NCI-H2227 (cell line): ENCODE measurements at regions not wholly inside any gene's neighbourhood (a gene's known extent, or its start where the extent isn't known, plus 50 kb on each side); places are given as distances from the start of the nearest gene placed in this dataset.
A peak's percentile ranks its signal among the peaks of the same experiment; 100 is the strongest.

ENCODE experiments used
- DNase-seq: peaks from one replicate; lab custom pipeline; 2025; ENCODE audit not compliant: unreplicated experiment; lab: John Stamatoyannopoulos, UW

DNA sequence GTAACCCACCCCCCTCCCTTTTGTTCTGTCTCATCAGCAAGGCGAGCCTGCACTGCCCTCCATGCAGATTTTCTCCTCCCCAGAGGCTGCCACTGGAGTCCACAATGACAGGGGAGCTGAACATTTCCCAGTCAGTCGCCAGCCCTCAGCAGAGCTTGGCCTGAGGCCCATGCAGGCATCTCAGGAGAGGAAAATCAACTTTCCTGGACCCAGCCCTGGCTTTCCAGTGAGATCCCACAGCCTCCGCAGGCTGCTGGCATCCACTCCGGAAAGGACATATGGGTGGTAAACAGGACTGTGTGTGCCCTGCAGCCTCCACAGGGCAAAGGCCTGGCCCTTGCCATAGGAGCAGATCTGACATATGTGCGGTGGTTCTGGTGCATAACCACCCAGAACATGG lies 253.8 kb downstream of the TNS1 start:
- no peak for DNase-seq

GRCh38 chr2:217746808-217747207 lies 256.0 kb downstream of the TNS1 start:
- DNase-seq = no peak

GRCh38 chr2:217743966-217744761 lies 258.6 kb downstream of the TNS1 start:
- DNase-seq = no peak

- DNase-seq = no peak
These were observed 259.4 kb downstream of the TNS1 start for GRCh38 chr2:217743407-217743806.

- no peak for DNase-seq
These were observed 260.0 kb downstream of the TNS1 start for GRCh38 chr2:217742841-217743240.

GRCh38 chr2:217742276-217742675 lies 260.5 kb downstream of the TNS1 start:
- DNase-seq = no peak

GRCh38 chr2:217741381-217741955 lies 261.3 kb downstream of the TNS1 start:
- no peak for DNase-seq

- no peak for DNase-seq
These were observed 262.0 kb downstream of the TNS1 start for GRCh38 chr2:217740756-217741155.

- no peak for DNase-seq
These were observed 262.6 kb downstream of the TNS1 start for GRCh38 chr2:217740178-217740577.

GRCh38 chr2:217739741-217740140 lies 263.1 kb downstream of the TNS1 start:
- no peak for DNase-seq

- no peak for DNase-seq
These were observed 264.7 kb downstream of the TNS1 start for GRCh38 chr2:217738061-217738460.

DNA sequence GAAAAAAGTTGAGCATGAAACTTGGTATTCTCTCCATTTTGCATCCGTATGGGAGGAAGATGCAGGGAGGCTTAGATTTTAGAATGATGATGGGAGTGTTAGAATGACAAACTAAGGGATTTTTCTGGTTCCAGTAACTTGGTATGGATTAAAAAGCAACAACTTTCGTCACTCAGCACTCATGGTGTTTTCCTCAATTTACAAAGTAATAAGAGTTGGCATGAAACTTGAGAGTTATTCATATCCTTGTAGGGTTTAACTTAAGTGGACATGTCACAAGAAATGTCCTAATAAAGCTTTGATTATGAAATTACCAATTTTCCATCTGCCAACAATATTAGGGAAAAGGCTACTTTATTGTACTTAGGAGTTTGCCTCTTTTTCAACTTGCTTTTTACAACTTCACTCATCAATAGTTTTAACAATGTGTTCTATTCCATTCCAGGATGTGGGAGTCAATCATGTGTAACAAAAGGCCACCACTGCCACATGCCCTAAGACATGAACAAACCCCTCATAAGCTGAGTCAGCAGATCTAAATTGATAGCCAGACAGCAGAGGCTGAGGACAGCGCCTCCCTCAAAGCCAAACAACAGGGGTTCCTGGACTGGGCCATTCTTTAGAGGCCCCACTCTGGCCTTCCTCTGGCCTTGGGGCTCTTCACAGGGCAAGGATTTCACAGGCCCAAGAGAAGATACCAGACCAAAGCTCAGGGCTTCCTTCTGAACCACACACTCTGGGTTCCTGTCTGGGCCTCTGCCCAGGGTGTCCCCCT lies 265.8 kb downstream of the TNS1 start:
- DNase-seq = no peak

DNA sequence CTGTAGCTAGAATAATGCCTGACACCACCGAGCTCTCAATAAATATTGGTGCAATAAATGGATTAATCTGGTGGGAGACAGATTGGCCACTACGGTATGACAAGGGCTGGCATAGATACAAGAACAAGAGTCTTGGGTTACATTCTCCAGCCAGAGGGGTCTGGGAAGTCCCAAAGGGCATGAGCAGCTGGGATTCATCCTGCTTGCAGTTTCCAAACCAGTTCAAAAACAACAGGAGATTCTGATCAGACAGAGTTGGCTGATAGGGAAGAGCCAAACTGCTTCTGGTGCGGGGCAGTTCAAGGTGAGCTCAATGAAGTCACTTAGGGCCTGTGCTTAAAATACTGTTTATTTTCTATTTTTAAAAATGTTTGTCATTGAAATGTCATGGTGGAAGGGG lies 266.9 kb downstream of the TNS1 start:
- no peak for DNase-seq

DNA sequence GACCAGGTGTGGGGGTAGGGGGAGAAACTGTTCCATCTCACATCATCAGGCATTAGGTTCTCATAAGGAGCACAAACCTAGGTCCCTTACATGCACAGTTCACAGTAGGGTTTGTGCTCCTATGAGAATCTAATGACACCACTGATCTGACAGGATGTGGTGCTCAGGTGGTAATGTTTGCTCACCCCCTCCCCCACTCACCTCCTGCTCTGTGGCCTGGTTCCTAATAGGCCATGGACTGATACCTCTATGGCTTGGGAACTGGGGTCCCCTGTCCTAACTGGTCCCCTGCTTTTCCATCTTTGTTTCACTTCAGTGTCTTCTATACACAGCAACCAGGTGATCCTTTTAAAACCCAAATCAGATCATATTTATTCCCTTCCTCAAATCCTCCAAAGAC lies 267.8 kb downstream of the TNS1 start:
- no peak for DNase-seq

DNA sequence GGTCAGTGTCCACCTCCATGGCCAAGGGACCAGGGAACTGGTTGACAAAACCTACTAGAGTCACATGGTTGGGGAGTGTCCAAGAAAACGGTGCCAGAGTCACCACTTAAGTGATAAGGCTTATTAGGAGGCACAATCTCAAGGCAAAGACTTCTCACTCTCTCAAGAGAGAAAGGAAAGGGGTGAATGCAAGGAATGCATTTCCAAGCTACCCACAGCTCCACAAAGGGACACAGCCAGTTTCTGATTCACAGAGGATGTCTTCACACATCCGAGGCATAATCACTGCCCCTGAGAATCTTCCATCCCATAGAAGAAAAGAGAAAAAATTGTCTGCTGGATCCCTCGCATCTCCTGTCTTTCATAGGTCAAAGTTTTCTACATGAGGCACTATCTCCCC lies 269.3 kb downstream of the TNS1 start:
- DNase-seq = no peak

- no peak for DNase-seq
These were observed 269.8 kb downstream of the TNS1 start for GRCh38 chr2:217732992-217733391.

- DNase-seq = no peak
These were observed 271.0 kb downstream of the TNS1 start for GRCh38 chr2:217731805-217732204.

DNA sequence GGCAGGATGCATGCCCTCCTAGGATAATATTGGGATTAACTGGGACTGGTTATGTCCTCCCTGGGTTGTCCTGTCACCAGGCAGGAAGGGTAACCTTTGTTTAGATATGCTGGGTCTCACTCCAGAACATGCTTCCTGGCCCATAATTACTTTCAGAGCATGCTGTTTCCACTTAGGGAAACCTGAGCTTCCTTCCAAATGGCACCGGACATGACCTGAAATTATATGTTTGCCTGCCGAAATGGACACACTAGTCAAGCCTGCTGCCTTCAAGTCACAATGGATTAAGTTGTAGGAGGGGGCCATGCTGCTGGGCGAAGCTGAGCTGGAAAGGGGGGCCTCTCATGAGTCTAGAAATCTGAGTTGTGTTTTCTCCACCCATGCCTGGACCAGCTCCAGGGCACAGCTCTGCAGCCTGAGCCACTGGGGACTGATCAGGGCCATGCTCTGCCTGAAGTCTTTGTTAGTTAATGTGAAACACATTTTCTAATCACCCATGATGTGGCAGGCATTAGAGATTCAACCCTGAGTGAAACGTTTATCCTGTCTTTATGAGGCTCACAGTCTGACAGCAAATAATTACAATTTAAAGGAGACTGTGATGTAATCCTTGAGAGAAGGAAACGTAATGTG lies 273.3 kb downstream of the TNS1 start:
- DNase-seq = peak; percentile 66

DNA sequence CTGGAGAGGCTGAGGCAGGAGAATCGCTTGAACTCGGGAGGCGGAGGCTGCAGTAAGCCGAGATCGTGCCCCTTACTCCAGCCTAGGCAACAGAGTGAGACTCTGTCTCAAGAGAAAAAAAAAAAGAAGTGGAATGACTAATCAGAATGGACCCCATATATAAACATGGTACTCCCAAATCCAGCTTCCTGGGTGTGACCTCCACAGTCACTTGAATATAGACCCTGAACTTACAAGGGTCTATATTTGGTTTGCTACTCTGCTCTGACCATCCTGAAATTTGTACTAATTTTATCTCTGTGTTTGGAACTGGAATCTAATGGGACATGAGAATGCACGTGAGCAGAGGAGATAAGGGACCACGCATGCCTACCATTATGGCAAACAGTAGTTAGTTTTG lies 275.0 kb downstream of the TNS1 start:
- no peak for DNase-seq

DNA sequence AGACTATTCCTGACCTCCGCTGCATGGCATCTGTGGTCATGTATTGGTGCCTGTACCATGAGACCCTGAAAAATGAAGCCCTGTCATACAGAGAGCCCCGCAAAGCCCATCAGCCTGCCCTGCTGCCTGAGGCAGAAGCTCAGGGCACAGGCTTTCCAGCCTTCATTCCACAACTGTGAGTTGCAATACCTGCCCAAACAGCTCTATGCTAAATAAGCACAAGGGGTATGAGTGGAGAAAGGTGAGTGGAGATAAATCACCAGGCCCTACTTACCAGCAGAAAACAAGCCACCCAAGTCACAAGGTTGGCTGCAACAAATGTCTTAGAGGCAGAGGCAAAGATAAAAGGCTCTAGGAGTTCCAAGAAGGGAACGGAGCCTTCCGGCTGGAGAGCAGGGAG lies 277.4 kb downstream of the TNS1 start:
- no peak for DNase-seq

DNA sequence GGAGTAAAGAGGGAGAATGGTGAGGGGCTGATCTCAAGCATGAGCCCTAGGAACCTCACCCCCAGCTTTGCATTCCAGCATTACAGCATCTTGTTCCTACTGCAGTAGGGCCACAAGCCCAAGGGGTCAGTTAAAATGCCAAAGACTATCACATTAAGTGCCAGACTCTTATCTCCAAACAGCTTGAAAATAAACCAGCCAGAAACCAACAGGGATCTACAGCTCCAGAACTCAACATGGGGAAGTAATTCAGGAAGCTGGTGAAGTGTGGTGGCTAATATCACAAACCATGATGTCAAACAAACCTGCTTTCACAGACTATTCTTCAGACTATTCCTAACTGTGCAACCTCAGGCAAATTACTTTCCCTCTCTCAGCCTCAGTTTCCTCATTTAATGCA lies 278.3 kb downstream of the TNS1 start:
- no peak for DNase-seq

GRCh38 chr2:217723981-217724380 lies 278.8 kb downstream of the TNS1 start:
- DNase-seq = no peak
